ENCODE measurements at regions not wholly inside any gene's neighbourhood (a gene's known extent, or its start where the extent isn't known, plus 50 kb on each side); places are given as distances from the start of the nearest gene placed in this dataset.

DNA sequence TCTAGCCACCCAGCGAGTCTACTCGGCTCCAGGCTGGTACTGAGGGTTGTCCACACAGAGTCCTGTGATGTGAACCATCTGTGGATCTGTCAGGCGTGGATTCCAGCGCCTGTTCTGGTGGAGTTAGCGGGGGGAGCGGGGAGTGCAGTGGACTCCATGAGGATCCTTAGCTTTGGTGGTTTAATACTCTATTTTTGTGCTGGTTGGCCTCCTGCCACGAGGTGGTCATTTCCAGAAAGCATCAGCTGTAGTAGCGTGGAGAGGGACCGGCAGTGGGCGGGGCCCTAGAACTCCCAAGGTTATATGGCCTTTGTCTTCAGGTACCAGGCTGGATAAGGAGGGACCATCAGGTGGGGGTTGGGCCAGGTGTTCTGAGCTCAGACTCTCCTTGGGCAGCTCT is 446.5 kb downstream of the EDEM1 start:
- TF ChIP-seq, protein P1, sequence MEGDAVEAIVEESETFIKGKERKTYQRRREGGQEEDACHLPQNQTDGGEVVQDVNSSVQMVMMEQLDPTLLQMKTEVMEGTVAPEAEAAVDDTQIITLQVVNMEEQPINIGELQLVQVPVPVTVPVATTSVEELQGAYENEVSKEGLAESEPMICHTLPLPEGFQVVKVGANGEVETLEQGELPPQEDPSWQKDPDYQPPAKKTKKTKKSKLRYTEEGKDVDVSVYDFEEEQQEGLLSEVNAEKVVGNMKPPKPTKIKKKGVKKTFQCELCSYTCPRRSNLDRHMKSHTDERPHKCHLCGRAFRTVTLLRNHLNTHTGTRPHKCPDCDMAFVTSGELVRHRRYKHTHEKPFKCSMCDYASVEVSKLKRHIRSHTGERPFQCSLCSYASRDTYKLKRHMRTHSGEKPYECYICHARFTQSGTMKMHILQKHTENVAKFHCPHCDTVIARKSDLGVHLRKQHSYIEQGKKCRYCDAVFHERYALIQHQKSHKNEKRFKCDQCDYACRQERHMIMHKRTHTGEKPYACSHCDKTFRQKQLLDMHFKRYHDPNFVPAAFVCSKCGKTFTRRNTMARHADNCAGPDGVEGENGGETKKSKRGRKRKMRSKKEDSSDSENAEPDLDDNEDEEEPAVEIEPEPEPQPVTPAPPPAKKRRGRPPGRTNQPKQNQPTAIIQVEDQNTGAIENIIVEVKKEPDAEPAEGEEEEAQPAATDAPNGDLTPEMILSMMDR (IDR thresholded peaks at IDR 0.05; ENCODE audit: borderline replicate concordance, extremely low read depth, low read length, poor library complexity, severe bottlenecking): no peak
- no peak for TF ChIP-seq EZH2 (IDR thresholded peaks at IDR 0.05; ENCODE audit: borderline replicate concordance, low read depth, low read length, severe bottlenecking)

Measured in DND-41 (cell line).